GM18858 (cell line): ENCODE measurements at regions not wholly inside any gene's neighbourhood (a gene's known extent, or its start where the extent isn't known, plus 50 kb on each side); places are given as distances from the start of the nearest gene placed in this dataset.
"Not testable (repeated sequence)": the region's sequence is repeated elsewhere in the genome, so short reads cannot be mapped to it uniquely, and the experiment has no call there.

Experiments
- ATAC-seq: cut with Tn5 transposase; IDR thresholded peaks from one replicate; pipeline ENCODE4 v1.9.1; 2021; ENCODE audit not compliant: unreplicated experiment

DNA sequence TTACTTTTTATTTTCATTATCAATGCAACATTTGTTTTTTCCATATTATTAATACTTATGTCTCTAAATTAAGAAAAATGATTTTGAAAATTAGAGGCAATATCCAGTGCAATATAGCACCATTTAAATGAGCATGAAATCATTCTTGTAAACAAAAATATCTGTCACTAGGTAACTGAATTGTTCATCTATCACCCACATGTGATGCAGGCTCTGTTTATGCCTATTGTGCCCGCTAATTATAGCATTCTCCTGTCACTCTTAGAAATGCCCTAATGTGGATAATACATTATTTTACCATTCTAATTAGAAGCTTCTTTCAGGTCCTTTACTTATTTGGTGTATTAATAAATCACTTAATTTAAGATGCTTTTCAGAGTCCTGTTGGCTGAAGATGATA lies 1332.4 kb downstream of the AACS start:
- no peak for ATAC-seq

DNA sequence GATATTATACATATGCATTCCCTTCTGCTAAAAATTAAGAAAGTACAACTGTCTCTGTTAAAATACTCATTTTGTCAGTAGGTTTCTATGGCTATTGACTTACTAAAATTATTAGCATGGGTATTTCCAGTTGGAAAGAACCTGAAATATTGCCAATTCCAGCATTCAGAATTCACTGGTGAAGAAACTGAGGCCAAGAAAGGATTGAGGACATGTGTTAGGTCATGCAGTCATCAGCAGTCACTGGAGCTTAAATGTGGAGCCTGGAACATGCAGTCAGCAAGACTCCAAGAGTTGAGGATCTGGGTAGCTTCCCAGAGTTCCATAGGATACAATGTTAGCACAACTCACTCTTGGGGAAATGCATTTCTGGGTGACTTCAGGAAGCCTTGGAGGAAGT lies 1335.6 kb downstream of the AACS start:
- ATAC-seq, result no peak

DNA sequence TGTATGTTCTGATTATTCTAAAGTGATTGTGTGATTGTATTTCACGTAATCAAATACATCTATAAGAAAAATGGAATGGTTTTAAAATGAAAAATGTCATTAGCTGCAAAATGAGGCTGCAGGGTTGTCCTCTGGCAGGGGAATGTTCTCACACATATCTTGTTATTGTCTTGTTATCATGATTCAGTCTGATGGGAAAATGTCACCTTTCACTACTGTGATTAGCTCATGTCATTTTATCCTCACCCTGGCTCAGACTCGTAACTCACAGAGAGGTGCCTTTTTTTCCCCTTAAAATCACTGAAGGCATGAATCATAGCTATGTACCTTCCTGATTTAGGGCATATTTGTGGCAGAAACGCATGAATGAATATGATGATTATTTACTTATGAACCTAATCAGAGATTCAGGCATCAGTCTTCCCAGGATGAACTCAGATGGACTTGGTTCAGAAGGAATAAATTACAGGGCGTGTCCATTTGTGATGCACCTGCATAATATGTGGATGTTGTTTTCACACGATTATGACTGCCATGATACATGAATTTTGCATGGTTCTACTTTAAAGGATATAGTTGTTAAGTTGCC lies 1339.2 kb downstream of the AACS start:
- no peak for ATAC-seq

DNA sequence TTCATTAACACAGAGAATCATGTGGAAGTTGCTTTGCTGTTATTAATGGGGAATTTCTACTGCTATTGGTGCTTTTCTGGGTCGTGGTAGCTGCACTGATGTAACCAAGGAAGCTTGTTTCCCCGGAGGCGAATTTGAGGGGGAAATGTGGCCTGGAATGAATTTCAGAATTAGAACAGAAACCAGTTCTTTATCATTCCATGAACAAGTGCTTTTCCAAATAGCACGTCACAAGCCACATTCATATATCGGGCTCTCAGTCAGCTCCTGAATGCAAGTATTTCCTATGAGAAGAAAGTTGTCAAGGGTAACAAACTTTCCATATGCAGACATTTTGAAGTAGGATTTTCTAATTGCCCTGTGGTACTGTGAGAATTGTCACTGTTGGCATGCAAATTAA lies 1353.2 kb downstream of the AACS start:
- no peak for ATAC-seq

DNA sequence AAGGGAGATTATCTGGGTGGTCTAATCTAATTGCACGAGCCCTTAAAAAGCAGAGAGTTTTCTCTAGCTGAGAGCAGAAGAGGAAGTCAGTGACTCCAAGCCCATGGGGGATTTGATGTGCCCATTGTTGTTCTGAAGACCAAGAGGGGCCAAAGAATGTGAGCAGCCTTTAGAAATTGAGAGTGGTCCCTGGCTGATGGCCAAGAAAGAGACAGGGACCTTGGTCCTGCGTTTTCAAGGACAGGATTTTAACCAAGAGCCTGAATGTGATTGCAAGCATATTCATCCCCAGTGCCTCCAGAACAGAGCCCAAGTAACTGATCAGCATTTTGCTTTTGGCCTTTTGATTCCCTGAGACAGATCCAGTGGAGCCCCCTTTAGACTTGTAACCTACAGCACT lies 1353.9 kb downstream of the AACS start:
- no peak for ATAC-seq

DNA sequence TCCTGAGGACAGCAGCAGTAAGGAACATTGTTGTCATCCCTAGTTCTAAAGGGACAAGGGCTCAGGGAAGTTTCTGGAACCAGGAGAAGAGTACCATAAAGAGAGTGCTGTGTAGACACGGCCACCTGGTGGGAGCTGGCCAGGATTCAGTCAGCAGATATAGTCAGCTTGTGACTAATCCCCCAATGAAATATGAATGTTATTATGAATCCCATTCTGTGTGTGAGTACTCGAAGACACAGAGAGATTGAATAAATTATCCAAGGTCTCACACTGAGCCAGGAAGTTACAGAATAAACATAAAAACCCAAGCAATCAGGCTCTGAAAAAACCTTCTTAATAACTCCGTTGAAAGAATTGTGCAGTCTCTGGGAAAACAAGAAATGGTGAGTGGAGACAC lies 1359.5 kb downstream of the AACS start:
- no peak for ATAC-seq

DNA sequence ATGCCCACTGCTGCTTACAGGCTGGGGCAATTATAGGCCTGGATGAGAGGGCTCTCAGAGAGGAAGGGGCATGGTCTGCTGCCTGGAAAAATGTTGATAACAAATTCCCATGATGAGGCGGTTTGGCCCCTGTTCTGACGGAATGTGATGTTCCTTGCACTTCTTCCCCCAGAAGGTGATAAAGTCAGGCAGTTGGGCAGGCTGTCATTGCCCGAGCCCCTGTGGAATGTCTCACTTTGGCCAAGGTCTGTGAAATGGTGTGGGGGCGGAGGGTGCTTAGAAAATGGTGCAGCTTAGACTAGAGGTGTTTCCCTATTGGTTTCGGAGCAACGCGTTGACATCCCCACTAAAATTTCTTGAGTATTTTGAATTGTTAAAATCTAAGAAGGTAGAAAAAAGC lies 1360.0 kb downstream of the AACS start:
- no peak for ATAC-seq

DNA sequence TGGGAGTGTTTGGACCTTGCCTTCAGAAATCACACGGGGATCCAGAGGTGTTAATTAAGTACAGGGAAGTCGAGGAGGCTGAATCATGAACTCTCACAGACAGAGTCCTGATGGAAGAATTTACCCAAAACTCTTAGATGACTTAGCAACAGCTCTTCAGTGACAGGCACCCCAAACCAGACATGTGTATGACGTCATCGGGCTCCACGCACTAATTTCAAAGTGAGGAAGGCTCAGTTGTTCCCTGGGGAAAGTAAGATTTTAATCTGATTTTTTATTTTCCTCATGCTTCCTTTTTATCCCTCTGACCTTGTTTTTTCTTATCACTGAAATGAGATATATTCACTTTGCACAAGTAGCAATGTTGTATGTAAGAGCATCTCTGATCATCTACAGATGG lies 1363.5 kb downstream of the AACS start:
- ATAC-seq, result no peak

DNA sequence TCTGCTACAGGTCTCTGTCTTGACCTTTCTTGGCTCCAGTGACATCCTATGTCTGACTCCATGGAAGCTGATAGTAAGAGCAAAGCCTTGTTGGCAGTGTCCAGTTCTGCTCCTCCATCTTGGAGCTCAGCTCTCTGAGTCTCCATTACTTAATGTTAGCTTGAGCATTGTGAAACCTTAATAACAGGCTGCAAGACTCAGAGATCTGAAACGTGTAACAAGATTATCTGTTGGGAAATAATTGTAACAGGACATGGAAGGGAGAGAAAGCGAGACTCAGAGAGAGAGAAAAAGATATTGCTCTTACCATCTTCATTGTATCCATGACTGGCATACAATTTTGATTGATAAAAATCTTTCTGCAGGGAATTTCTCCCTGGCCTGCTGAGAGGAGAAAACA lies 1365.7 kb downstream of the AACS start:
- no peak for ATAC-seq

DNA sequence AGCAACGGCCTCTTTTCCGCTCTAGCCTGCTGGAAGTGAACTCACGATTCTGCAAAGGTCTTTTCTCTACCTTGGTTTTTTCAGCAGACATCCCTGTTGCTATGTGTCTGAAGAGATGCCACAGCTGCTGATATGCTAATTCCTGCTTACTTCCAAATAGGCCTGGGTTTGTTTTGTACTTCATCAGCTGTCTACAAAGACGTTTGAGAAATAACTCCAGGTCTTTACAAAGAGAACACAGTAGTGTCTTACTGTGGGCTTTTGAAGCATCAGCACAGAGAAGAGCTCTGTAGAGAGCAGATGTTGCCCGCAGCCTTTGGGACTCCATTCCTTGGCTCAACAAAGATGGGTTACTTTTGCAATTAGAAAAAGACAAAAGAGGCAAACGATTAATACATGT lies 1366.5 kb downstream of the AACS start:
- ATAC-seq, result no peak

DNA sequence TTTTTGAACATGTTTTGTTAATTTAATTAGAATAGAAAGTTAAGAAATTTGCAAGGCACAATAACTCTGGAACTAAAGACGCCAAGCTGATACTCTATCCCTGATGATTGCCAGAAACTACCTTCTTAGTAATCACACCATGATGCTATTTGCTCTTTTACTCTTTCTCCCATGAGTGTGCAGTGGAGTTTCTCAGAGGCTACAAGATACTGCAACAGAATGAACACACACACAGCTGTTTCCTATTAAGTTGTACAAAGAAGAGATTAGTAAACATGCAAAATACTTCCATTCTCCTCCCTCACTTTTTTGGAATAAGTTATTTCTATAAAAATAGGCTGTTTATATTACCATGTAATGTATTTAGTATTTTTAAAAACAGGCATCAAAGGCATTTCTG lies 1367.5 kb downstream of the AACS start:
- no peak for ATAC-seq

DNA sequence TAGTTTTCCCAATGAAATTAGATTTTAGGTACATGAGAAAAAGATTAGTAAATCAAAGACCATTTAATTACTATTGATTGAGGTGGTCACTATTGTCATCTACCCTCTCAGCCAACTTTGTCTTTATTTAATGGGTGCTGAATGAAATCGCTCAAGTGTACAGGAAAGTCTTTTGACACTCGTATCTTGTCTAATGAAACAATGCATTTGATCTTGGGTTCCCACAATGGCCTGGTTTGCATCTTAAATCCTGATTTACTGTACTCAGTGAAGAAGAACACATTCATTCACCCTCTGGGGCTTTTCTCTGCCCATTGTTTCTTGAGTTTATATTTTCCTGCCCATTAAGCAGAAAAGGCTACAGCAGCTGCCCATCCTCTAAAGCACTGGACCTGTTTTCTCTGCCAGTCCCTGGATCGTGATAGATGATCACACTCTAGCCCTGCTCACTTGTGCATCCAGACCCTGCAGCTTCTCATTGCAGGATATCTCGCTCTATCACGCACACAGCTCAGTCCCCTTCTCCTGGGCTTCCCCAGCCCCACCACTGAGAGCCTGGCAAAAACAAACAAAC lies 1369.3 kb downstream of the AACS start:
- ATAC-seq, result no peak

DNA sequence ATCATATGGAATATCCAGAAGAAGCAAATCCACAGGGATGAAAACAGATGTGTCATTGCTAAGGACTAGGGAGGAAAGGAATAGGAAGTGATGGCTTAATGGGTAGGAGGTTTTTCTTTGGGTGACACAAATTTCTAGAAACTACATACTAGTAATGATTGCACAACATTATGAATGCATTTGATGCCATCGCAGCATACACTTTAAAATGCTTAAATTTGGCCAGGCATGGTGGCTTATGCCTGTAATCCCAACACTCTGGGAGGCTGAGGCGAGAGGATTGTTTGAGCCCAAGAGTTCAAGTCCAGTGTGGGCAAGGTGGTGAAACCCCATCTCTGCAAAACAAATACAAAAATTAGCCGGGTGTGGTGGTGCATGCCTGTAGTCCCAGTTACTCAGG lies 1370.8 kb downstream of the AACS start:
- no peak for ATAC-seq

DNA sequence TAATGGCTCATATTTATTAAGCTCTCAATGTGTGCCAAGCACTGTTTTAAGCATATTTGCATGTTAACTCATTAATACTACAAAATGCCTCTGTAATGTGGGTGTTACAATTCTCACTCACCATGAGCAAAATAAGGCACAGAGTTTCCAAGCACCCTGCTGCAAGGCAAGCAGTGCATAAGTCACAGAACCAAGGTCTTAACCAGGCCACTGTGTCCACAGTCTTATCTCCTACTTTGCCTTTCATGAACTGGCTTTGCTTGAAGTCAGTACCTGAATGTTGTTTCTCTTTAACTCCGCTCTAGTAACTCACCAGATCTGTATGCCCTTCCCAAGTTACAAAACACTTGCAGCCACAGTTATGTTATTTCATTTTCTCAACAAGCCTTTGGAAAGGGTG lies 1372.7 kb downstream of the AACS start:
- no peak for ATAC-seq

DNA sequence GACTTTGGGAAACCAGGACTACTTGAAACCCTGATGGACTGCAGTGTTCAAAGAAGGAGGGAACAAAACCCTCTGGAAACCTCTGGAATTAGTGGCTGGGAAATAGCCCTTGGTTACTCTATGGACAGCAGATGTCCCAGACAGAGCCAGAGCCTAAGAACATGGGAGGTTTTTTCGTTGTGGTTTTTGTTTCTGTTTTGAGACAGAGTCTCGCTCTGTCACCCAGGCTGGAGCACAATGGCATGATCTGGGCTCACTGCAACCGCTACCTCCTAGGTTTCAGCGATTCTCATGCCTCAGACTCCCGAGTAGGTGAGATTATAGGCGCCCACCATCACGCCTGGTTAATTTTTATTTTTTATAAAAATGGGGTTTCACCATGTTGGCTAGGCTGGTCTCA lies 1378.7 kb downstream of the AACS start:
- ATAC-seq, result no peak

DNA sequence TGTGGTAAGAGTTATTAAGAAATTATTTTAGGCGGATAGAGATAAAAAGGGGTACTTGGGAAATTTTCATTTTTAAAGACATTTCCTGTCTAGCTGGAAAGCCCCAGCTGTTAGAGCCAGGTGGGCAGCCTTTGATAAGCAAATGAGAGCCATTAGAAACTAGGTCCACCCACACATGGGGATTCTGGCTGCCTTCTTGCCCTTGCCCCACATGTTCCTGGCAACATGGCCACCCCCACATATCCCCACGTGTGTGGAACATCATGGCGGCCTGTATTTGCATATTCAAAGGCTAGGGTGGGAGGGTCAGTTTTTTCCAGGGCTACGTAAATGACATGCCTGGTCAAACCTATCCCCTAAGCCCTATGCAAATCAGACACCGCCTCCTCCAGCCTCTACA lies 1382.1 kb downstream of the AACS start:
- no peak for ATAC-seq

DNA sequence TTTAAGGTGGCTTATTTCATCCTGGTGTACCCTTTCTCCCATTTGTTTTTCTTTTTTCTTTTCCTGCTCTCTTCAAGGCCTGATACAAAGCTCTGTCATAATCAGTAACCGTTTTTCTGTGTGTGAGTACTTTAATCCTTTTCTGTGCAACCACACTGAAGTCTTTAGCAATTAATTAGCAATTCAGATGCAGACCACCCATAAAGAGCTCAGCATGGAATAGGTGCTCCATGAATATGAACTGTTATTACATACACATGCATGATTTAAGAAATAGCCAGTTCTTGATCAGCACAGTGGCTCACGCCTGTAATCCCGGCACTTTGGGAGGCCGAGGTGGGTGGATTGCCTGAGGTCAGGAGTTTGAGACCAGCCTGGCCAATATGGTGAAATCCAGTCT lies 1386.6 kb downstream of the AACS start:
- ATAC-seq, result no peak

DNA sequence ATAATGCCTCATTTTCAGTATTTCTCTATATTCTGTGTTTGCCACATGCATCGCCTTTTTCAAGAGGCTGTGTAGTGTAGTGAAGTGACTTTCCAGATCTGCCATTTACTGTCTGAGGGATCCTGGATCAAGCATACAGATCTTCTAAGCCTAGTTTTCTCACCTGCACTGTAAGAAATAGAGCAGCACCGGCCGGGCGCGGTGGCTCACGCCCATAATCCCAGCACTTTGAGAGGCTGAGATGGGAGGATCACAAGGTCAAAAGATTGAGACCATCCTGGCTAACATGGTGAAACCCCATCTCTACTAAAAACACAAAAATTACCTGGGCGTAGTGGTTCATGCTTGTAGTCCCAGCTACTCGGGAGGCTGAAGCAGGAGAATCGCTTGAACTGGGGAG lies 1387.5 kb downstream of the AACS start:
- ATAC-seq, result not testable (repeated sequence)

DNA sequence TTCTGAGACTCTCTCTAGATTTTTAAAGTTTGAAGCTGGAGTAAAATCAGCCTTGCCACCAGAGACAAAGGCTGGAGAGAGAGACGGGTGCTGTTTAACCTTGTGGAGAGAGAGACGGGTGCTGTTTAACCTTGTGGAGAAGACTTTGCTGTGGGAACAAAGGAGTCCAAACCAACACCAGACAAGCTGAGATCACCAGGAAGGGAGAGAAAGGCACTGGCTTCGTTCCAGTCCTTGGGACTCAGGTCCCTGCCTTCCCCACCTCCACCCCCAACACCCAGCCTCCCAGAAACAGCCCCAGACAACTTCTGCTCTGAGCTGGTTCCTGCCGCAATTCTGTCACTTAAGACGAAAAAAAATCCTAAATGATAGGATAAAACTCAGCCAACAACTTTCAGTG lies 1389.3 kb downstream of the AACS start:
- no peak for ATAC-seq

DNA sequence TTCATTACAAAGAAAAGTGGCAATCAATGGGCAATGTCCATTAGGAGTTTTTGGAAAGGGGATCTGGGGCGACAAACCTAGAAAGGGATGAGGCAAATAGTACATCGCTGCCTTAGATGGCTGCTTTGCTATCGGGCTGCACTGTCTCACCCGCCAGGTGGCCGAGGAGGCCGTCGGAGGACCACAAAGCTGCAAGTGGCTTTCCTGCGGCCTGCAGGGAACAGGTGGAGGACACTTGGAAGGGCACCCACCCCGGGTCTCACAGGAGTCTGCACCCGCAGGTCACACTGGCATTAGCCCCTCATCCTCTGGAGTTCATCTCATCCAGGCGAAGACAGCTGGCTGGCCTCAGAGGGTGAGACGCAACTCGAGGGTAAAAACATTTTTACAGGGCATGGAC lies 1392.5 kb downstream of the AACS start:
- ATAC-seq, result no peak

DNA sequence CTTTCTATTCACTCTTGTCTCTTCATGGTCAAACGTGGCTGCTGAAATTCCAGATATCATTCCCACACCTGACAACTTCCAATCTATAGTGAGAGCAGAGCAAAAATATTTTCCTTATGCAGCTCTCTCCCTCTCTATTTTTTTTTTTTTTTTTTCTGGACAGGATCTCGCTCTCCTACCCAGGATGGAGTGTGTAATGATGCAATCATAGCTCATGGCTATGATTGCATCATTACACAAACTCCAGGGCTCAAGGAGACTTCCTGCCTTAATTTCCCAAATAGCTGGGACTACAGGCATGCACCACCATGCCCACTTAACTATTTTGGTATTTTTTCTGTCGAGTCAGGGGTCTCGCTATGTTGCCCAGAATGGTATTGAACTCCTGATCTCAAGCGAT lies 1398.9 kb downstream of the AACS start:
- ATAC-seq, result no peak

DNA sequence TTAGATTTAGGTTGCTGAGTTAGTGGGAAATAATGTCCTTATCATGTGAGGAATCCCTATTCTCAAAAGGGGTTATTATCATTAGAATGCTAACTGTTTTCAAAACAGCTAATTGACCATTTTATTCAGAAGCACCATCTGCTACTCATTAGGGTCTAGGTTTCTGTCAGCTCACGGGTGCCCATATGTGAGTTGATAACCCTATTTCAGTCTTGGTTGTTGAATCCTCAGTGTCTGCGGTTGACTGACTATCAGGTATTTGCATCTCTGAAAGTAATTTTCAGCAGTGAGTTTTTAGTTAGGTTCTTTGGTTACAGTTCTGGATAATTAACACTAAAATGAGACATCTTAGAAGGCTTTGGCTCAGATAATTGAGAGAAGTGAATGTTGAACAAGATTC lies 1404.0 kb downstream of the AACS start:
- ATAC-seq, result no peak

DNA sequence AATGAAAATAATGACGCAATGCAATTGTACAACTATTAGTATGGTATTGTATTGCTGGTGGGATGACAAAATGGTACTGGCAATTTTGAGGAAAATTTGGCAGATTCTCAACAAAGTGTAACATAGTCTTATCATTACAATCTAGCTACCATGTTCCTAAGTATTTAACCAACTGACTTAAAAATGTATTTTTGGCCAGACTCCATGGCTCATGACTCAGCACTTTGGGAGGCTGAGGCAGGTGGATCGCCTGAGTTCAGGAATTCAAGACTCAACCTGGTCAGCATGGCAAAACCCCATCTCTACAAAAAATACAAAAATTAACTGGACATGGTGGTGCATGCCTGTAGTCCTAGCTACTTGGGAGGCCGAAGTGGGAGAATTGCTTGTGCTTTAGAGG lies 1409.5 kb downstream of the AACS start:
- no peak for ATAC-seq

DNA sequence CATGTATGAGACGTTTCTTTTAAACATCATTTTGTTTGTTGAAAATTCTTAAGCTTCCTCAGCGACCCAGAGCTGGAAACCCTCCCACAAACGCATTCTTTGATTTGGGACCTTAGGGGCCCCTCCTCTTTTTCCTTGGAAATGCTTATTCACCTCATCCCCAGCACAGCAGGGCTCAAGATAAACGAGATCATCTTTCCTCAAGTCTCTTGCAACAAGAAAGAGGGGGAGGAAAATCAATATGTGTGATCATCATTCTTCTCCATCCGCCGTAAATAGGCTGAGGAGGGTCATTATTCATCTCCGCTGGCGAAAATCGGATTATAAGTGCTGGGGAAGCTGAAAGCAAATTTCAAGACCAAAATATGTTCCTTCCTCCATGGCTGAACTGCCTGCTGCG lies 1415.2 kb downstream of the AACS start:
- no peak for ATAC-seq
